NCI-H345 treated with DMSO at 0.1 percent for 48 hours (cell line): ENCODE measurements at regions not wholly inside any gene's neighbourhood (a gene's known extent, or its start where the extent isn't known, plus 50 kb on each side); places are given as distances from the start of the nearest gene placed in this dataset.

Source experiments
- DNase-seq: peaks from one replicate; lab custom pipeline; 2025; ENCODE audit not compliant: unreplicated experiment; lab: John Stamatoyannopoulos, UW

GRCh38 chr12:115240251-115240650 is 556.3 kb upstream of the TBX3 start:
- DNase-seq = no peak

- DNase-seq = no peak
Observed at GRCh38 chr12:115235880-115236279, 551.9 kb upstream of the TBX3 start.

- no peak for DNase-seq
Observed at GRCh38 chr12:115233891-115234543, 550.0 kb upstream of the TBX3 start.

GRCh38 chr12:115232455-115233156 is 548.6 kb upstream of the TBX3 start:
- no peak for DNase-seq

GRCh38 chr12:115230606-115231005 is 546.6 kb upstream of the TBX3 start:
- DNase-seq = no peak

- DNase-seq = no peak
Observed at GRCh38 chr12:115229517-115229916, 545.5 kb upstream of the TBX3 start.

GRCh38 chr12:115228434-115228833 is 544.5 kb upstream of the TBX3 start:
- no peak for DNase-seq

- no peak for DNase-seq
Observed at GRCh38 chr12:115227137-115227615, 543.2 kb upstream of the TBX3 start.

- no peak for DNase-seq
Observed at GRCh38 chr12:115225845-115226244, 541.9 kb upstream of the TBX3 start.

GRCh38 chr12:115223991-115224390 is 540.0 kb upstream of the TBX3 start:
- no peak for DNase-seq

GRCh38 chr12:115223322-115223721 is 539.3 kb upstream of the TBX3 start:
- no peak for DNase-seq

GRCh38 chr12:115222220-115222619 is 538.2 kb upstream of the TBX3 start:
- no peak for DNase-seq

- DNase-seq = no peak
Observed at GRCh38 chr12:115216301-115216700, 532.3 kb upstream of the TBX3 start.

GRCh38 chr12:115215544-115215943 is 531.6 kb upstream of the TBX3 start:
- no peak for DNase-seq

- no peak for DNase-seq
Observed at GRCh38 chr12:115213538-115214016, 529.6 kb upstream of the TBX3 start.

GRCh38 chr12:115213118-115213517 is 529.1 kb upstream of the TBX3 start:
- no peak for DNase-seq

GRCh38 chr12:115212356-115212755 is 528.4 kb upstream of the TBX3 start:
- DNase-seq = no peak

GRCh38 chr12:115210533-115211252 is 526.7 kb upstream of the TBX3 start:
- DNase-seq = no peak

- no peak for DNase-seq
Observed at GRCh38 chr12:115209230-115209629, 525.3 kb upstream of the TBX3 start.

- no peak for DNase-seq
Observed at GRCh38 chr12:115208098-115208497, 524.1 kb upstream of the TBX3 start.

- DNase-seq = no peak
Observed at GRCh38 chr12:115207216-115207915, 523.4 kb upstream of the TBX3 start.
